Stimulated activated memory B cell treated with anti-CD40 and anti-IgM and Interleukin-4, amounts not matched to agents 10 μg/mL and 1 μg/mL and 100 μg/mL, for 72 hours (primary cell): ENCODE measurements at regions not wholly inside any gene's neighbourhood (a gene's known extent, or its start where the extent isn't known, plus 50 kb on each side); places are given as distances from the start of the nearest gene placed in this dataset.

ENCODE experiments used
- ATAC-seq: fragments of 150-1000 bp; cut with Tn5 transposase; 2 replicates; pipeline ENCODE4 v1.10.0; 2021
- H3K27ac Mint-ChIP-seq: one replicate; pipeline ENCODE4 v1.8.0; 2022; ENCODE audit warnings: mild to moderate bottlenecking, mixed read lengths
- H3K27me3 Mint-ChIP-seq: one replicate; pipeline ENCODE4 v1.8.0; 2022; ENCODE audit warnings: mixed read lengths
- H3K36me3 Mint-ChIP-seq: one replicate; pipeline ENCODE4 v1.8.0; 2022; ENCODE audit warnings: mixed read lengths
- H3K4me1 Mint-ChIP-seq: one replicate; pipeline ENCODE4 v1.8.0; 2022; ENCODE audit warnings: mixed read lengths
- H3K4me3 Mint-ChIP-seq: one replicate; pipeline ENCODE4 v1.8.0; 2022; ENCODE audit warnings: mild to moderate bottlenecking, moderate library complexity, mixed read lengths
- H3K9me3 Mint-ChIP-seq: one replicate; pipeline ENCODE4 v1.8.0; 2022; ENCODE audit warnings: mixed read lengths

DNA sequence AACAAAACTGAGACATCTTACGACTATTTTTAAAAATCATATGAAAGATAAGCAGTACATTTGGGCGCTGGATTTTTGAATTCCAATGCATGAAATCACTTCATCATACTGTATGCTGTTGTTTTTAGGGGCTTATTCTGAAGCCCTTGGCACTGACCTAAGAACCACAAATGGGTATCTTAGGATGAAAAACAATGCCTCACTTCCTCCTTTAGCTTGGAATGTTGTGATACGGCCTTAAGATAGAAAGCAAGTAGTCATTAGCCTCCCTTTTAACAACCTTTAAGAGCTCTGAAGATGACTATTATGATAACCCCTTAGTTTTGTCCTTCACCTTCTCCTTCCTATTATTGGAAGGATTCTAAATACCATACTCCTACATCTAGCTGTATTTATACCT lies 289.8 kb downstream of the ARPP21 start:
- Mint-ChIP-seq H3K4me1 (no peaks in the 10 kb centered on the region), H3K27me3 (no peaks in the 10 kb centered on the region), H3K27ac (no peak overlapping the region), H3K36me3 (no peaks in the 10 kb centered on the region), H3K4me3 (no peak overlapping the region), H3K9me3 (no peaks in the 10 kb centered on the region)
- no peak for ATAC-seq

DNA sequence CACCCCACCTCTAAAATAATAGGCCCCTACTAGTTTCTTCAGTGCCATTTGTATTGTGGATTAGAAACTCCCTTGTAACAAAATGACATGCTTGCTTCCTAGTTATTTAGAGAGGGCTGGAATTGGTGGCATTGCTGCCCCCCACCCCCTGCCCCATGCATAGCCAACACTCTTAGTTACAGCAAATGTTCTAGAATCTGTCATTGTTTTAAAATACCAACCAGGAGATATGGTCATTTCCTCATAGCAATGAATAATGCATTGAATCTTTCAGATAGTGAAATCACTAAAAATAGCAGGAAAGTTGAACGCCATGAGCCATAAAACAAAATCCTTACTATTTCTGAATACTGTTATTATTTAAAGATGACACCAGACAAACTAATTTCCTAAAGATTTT lies 292.5 kb downstream of the ARPP21 start:
- Mint-ChIP-seq H3K9me3 (no peaks in the 10 kb centered on the region), H3K36me3 (no peaks in the 10 kb centered on the region), H3K27ac (no peak overlapping the region), H3K27me3 (no peaks in the 10 kb centered on the region), H3K4me3 (no peak overlapping the region), H3K4me1 (no peaks in the 10 kb centered on the region)
- ATAC-seq: no peak

DNA sequence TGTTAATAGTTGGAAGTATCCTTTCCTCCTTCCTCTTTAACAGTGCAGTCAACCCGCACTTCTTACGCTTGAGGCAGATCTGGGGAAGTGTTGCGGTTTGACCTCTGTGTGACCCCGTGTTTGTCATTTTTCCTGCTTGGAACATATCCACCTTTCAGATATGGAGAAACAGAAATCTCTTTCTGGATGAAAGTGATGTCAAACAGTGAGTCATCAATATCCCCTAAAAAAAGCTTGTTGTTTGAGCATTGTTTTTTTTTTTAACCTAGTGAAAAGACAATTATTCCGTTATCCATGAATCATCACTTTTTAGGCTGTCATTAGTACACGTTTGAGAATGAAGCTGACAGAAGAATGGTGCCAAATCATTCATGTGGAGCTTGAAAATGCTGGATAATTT lies 293.7 kb downstream of the ARPP21 start:
- Mint-ChIP-seq H3K36me3 (no peaks in the 10 kb centered on the region), H3K27me3 (no peaks in the 10 kb centered on the region), H3K4me3 (no peak overlapping the region), H3K4me1 (no peaks in the 10 kb centered on the region), H3K9me3 (no peaks in the 10 kb centered on the region), H3K27ac (no peak overlapping the region)
- no peak for ATAC-seq

- Mint-ChIP-seq H3K4me3 (no peak overlapping the region), H3K9me3 (no peaks in the 10 kb centered on the region), H3K36me3 (no peaks in the 10 kb centered on the region), H3K27me3 (no peaks in the 10 kb centered on the region), H3K4me1 (no peaks in the 10 kb centered on the region), H3K27ac (no peak overlapping the region)
- no peak for ATAC-seq
Measured at GRCh38 chr3:35936571-35936970, 297.2 kb downstream of the ARPP21 start.

DNA sequence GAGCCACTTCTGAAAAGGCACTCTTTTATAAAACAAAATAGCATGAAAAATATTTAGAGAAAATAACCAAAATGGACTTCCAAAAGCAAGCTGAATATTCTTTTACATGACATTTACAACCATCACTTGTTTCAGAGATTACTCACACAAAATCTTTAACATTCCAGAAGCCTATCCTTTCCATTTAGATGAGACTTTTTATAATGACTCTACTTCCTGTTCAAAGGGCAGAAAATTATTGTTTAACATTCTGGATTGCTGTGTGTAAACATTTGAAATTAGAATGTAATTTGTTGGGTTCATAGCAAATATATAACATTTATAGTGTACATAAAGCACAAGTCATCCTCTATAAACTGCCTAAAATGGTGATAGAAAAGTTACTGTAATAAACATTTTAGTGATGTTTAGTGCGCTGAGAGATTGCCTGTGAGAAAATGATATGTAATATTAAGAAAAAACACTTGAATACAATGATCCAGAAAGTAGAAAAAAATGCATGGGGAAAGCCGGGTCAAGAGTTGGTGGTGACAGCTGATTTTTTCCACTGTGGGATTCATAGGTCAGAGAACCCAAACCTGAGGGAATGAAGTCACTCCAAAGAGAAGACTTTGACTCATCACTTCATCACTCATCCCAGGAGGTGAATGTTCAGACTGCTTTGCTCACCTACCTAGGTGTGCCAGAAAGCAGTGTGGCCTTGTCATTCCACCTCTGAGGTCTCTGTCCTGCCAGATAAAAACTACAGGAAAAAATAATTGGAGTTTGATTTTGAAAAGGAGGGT lies 305.8 kb downstream of the ARPP21 start:
- Mint-ChIP-seq H3K27me3 (no peaks in the 10 kb centered on the region), H3K9me3 (no peaks in the 10 kb centered on the region), H3K4me3 (no peak overlapping the region), H3K4me1 (no peaks in the 10 kb centered on the region), H3K27ac (no peak overlapping the region), H3K36me3 (no peaks in the 10 kb centered on the region)
- ATAC-seq: no peak

DNA sequence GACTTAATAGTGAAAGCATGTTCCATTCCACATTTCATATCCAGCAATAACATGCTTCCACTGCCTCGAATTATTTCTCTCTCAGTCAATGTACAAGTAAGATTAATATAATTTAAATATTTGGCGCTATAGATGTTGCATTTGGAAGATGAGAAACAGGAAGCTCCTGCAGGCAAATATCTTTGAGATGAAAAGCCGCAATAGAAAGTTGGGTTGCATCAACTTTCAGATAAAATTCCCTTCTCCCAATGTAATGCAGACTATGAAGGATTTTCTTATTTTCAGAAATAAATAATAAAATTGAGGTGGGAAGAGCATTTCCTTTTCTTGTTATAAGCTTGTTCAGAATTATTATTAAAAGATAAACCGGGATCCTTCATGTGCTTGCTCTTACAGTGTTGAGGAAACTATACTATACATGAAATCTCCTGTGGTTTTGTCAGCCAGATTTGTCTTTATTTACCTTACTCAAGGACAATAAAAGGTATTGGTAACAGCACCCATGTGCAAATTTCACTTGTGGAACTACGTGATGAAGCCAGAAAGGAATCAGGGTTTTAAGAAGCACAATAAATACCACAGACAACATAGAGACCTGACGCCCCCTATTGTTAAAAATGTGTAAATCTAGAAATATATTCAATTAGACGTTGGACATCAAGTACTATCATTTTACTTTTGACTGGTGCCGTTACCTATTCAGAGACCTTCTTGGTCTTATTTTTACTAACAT lies 307.0 kb downstream of the ARPP21 start:
- no peak for ATAC-seq
- no peaks in the 10 kb centered on the region for H3K27me3 Mint-ChIP-seq
- H3K4me3 Mint-ChIP-seq: no peak overlapping the region
- no peaks in the 10 kb centered on the region for H3K36me3 Mint-ChIP-seq
- H3K4me1 Mint-ChIP-seq: no peaks in the 10 kb centered on the region
- H3K27ac Mint-ChIP-seq: no peak overlapping the region
- H3K9me3 Mint-ChIP-seq: no peaks in the 10 kb centered on the region

DNA sequence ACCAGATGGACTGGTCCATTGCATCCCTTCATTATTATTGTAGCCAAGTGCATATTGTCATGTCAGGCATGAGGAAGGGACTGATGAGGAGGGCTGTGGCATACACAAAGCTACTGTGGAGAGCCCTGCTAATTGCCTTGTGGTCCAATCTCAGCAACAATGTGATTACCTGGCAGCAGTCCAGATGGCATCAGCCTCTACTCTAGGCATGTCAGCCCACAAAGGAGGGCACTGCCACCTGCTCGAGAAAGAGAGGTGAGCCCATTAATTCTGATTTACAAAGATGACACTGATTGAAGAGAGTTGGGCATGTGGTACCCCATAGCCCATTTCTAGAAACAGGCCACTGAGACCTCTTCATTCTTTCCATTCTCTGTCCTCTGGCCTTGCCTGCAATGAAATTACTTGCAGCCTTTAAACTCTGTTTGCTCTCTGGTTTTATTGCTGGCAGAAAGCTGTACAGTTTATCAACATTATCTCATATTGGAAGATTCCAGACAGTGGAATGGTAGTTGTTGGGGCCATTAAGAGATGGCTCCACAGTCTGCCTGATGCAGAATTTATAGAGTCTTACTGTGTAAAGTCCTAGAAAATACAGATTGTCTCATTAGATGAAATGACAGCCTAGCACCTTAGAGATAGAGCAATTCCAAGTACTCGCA lies 307.7 kb downstream of the ARPP21 start:
- H3K9me3 Mint-ChIP-seq: no peaks in the 10 kb centered on the region
- no peaks in the 10 kb centered on the region for H3K4me1 Mint-ChIP-seq
- H3K36me3 Mint-ChIP-seq: no peaks in the 10 kb centered on the region
- no peak overlapping the region for H3K4me3 Mint-ChIP-seq
- no peaks in the 10 kb centered on the region for H3K27me3 Mint-ChIP-seq
- no peak overlapping the region for H3K27ac Mint-ChIP-seq
- ATAC-seq: peak; percentile 31

- no peak overlapping the region for H3K27ac Mint-ChIP-seq
- no peaks in the 10 kb centered on the region for H3K9me3 Mint-ChIP-seq
- no peaks in the 10 kb centered on the region for H3K27me3 Mint-ChIP-seq
- H3K36me3 Mint-ChIP-seq: no peaks in the 10 kb centered on the region
- H3K4me3 Mint-ChIP-seq: no peak overlapping the region
- ATAC-seq: no peak
- H3K4me1 Mint-ChIP-seq: no peaks in the 10 kb centered on the region
Measured at GRCh38 chr3:35950021-35950420, 310.7 kb downstream of the ARPP21 start.

GRCh38 chr3:35954413-35954812 lies 315.1 kb downstream of the ARPP21 start:
- no peak overlapping the region for H3K27ac Mint-ChIP-seq

GRCh38 chr3:35965908-35966307 lies 326.6 kb downstream of the ARPP21 start:
- ATAC-seq: no peak
- Mint-ChIP-seq H3K9me3 (no peaks in the 10 kb centered on the region), H3K27ac (no peak overlapping the region), H3K4me3 (no peak overlapping the region), H3K27me3 (no peaks in the 10 kb centered on the region), H3K36me3 (no peaks in the 10 kb centered on the region), H3K4me1 (no peaks in the 10 kb centered on the region)

More at GRCh38 chr3:35954413-35954812, 315.1 kb downstream of the ARPP21 start:
- no peaks in the 10 kb centered on the region for H3K4me1 Mint-ChIP-seq
- H3K4me3 Mint-ChIP-seq: no peak overlapping the region
- no peaks in the 10 kb centered on the region for H3K27me3 Mint-ChIP-seq
- no peaks in the 10 kb centered on the region for H3K36me3 Mint-ChIP-seq
- H3K9me3 Mint-ChIP-seq: peaks cover 2% of the 10 kb centered on the region
- no peak for ATAC-seq

DNA sequence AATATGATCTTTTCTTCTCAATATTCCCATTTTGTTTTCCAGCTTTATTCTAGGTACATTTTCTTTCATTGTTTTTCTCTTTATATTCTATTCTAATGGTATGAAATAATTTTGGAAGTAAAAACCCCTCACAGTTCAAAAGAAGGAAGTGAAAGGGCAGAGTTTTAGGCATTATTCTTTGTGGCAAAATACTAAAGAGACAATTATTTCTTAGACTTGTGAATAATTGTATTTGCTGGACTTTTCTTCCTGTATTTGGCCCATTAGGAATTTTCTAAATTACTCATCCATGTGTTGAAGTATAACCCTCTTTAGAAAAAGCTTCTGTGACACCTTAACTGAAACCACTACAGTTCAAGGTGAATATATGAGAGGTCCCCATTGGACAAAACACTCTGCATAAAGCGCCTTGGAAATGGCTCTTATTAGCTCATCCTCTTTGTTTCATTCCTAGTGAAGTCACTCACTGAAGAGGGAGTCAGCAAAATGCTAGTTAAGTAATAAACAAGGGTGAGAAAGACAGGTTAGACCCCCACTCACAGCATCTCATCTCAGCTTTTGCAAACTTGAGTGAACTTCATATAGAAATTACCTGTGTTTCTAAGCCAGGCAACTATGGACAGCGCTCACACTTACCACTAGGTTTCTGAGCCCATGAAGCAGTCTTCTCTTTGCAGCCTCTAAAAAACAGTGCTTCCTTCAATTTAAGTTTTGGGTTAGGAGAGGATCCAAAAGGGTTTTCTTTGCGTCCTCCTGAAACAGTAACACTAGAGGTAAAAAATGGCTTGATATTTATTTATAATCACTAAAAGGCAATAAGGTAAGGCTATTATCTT lies 327.5 kb downstream of the ARPP21 start:
- no peak overlapping the region for H3K27ac Mint-ChIP-seq

DNA sequence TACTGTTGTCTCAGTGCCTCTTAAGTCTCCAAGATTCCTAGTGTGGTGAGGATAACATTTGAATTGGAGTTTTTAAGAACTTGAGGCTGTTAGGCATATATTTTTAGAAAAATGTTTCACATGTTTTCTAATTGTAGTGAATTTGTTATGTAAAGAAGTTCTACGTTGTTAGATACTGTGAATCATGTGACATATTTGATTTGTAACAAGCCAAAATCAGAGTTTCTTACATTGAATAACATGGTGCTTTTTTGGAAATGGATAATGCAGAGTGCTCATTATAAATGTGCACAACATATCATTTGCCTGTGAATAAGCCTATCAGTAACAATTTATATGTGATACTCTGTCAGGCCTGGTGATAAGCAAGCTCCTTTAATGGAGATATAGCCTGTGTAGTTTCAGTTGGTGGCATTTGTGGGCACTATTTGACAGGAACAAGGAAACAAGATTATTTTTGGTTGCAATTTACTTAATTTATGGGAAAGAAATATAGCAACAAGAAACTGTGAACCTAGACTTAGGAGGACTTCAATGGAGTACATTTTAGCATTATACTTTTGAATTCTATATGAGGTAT lies 328.8 kb downstream of the ARPP21 start:
- H3K36me3 Mint-ChIP-seq: no peaks in the 10 kb centered on the region
- H3K27me3 Mint-ChIP-seq: no peaks in the 10 kb centered on the region
- no peaks in the 10 kb centered on the region for H3K4me1 Mint-ChIP-seq
- no peak overlapping the region for H3K27ac Mint-ChIP-seq
- H3K9me3 Mint-ChIP-seq: no peaks in the 10 kb centered on the region
- no peak for ATAC-seq
- no peak overlapping the region for H3K4me3 Mint-ChIP-seq

More for the DNA sequence above, 327.5 kb downstream of the ARPP21 start:
- Mint-ChIP-seq H3K36me3 (no peaks in the 10 kb centered on the region), H3K9me3 (no peaks in the 10 kb centered on the region), H3K27me3 (no peaks in the 10 kb centered on the region), H3K4me3 (no peak overlapping the region), H3K4me1 (no peaks in the 10 kb centered on the region)
- no peak for ATAC-seq

DNA sequence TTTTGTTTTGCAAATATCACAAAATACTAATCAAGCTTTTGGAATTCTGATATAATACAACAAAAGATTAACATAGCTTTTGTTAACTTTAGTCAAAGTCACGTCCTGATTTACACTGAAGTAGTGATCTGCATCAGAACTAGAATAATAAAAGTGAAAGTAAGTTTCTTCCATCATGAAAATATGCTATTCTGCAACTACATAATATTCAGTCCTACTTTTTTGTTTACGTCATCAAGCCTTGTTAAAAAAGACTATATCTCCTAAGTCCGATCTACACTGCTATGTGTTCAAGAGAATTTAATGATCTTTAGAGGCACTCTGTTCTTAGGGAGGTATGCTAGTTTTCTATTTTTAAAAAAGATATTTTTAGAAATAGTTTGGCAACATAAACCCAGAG lies 330.1 kb downstream of the ARPP21 start:
- no peak overlapping the region for H3K27ac Mint-ChIP-seq
- ATAC-seq: no peak
- H3K4me1 Mint-ChIP-seq: no peaks in the 10 kb centered on the region
- no peaks in the 10 kb centered on the region for H3K9me3 Mint-ChIP-seq
- H3K4me3 Mint-ChIP-seq: no peak overlapping the region
- no peaks in the 10 kb centered on the region for H3K36me3 Mint-ChIP-seq
- no peaks in the 10 kb centered on the region for H3K27me3 Mint-ChIP-seq

- Mint-ChIP-seq H3K27ac (no peak overlapping the region), H3K36me3 (no peaks in the 10 kb centered on the region), H3K9me3 (no peaks in the 10 kb centered on the region), H3K4me3 (no peak overlapping the region), H3K27me3 (no peaks in the 10 kb centered on the region), H3K4me1 (no peaks in the 10 kb centered on the region)
- ATAC-seq: no peak
Measured at GRCh38 chr3:35970793-35971192, 331.5 kb downstream of the ARPP21 start.

- Mint-ChIP-seq H3K9me3 (no peaks in the 10 kb centered on the region), H3K4me3 (no peak overlapping the region), H3K27me3 (no peaks in the 10 kb centered on the region), H3K4me1 (no peaks in the 10 kb centered on the region), H3K27ac (no peak overlapping the region), H3K36me3 (no peaks in the 10 kb centered on the region)
- ATAC-seq: no peak
Measured at GRCh38 chr3:35971686-35972085, 332.4 kb downstream of the ARPP21 start.
